H1 (cell line): ENCODE measurements at regions not wholly inside any gene's neighbourhood (a gene's known extent, or its start where the extent isn't known, plus 50 kb on each side); places are given as distances from the start of the nearest gene placed in this dataset.

Source experiments
- CTCF ChIA-PET: fragments of 300-600 bp; sonication (Branson Sonifier 250); formaldehyde crosslinking; loops from one replicate; lab custom pipeline; 2021; ENCODE audit not compliant: partially characterized antibody; lab: Charles Lee
- POLR2A ChIA-PET: fragments of 300-600 bp; sonication (Branson Sonifier 250); formaldehyde crosslinking; loops from one replicate; lab custom pipeline; 2021; ENCODE audit warnings: inconsistent platforms; ENCODE audit not compliant: partially characterized antibody; lab: Charles Lee
- DNase-seq, 2 experiments: peaks; one replicate each; pipeline versions ENCODE4 v3.0.0 to v3.0.0-alpha.2; 2010 to 2022; ENCODE audit warnings: low spot score in 2 of 2, low read depth in 1 of 2, mixed read lengths in 1 of 2
- FAIRE-seq: peaks from 2 replicates; lab custom pipeline; 2011; peaks lifted over from hg19 to GRCh38; lab: Jason Lieb, UNC
- H2AFZ ChIP-seq: 2 replicates; pipeline ENCODE4 v1.8.1; 2012; ENCODE audit warnings: low read length, inconsistent platforms
- H2AK5ac ChIP-seq: 2 replicates; pipeline ENCODE4 v1.6.1; 2013; ENCODE audit warnings: low read depth, low read length
- H2BK120ac ChIP-seq: replicated peaks from 2 replicates; pipeline ENCODE3; 2013; ENCODE audit warnings: low read depth, low read length, inconsistent platforms
- H2BK12ac ChIP-seq: 2 replicates; pipeline ENCODE4 v1.6.1; 2013; ENCODE audit warnings: low read depth, low read length
- H2BK15ac ChIP-seq: 2 replicates; pipeline ENCODE4 v1.6.1; 2013; ENCODE audit warnings: low read length
- H2BK20ac ChIP-seq: 2 replicates; pipeline ENCODE4 v1.6.1; 2013; ENCODE audit warnings: low read length
- H2BK5ac ChIP-seq: 2 replicates; pipeline ENCODE4 v1.6.1; 2013; ENCODE audit warnings: low read depth, low read length
- H3K14ac ChIP-seq: 2 replicates; pipeline ENCODE4 v1.6.1; 2013; ENCODE audit warnings: inconsistent platforms; ENCODE audit not compliant: insufficient read length
- H3K18ac ChIP-seq: 2 replicates; pipeline ENCODE4 v1.6.1; 2013; ENCODE audit warnings: low read length; ENCODE audit errors: extremely low read depth
- H3K23ac ChIP-seq: 2 replicates; pipeline ENCODE4 v1.6.1; 2013; ENCODE audit warnings: inconsistent platforms; ENCODE audit not compliant: insufficient read length
- H3K23me2 ChIP-seq: 2 replicates; pipeline ENCODE4 v1.6.1; 2013; ENCODE audit warnings: low read depth, low read length
- H3K27ac ChIP-seq: 2 replicates; pipeline ENCODE4 v1.6.1; 2011; ENCODE audit warnings: low read depth, low read length, inconsistent platforms
- H3K27me3 ChIP-seq, 4 experiments: replicated peaks in 1 of 4; 1 replicate in 1 of 4; 2 replicates in 3 of 4; pipeline versions ENCODE4 v1.6.1 to v1.8.1; 2011 to 2013; ENCODE audit warnings: low read length in 3 of 4, mild to moderate bottlenecking in 3 of 4, inconsistent platforms in 2 of 4, mixed read lengths in 2 of 4, moderate library complexity in 1 of 4; ENCODE audit not compliant: control insufficient read depth in 3 of 4, insufficient read depth in 3 of 4; ENCODE audit errors: extremely low read depth in 1 of 4
- H3K36me3 ChIP-seq, 4 experiments: 2 replicates each; pipeline versions ENCODE4 v1.6.1 to v1.8.1; 2011 to 2013; ENCODE audit warnings: mild to moderate bottlenecking in 4 of 4, low read length in 3 of 4, moderate library complexity in 2 of 4, control low read depth in 1 of 4, inconsistent platforms in 1 of 4; ENCODE audit not compliant: insufficient read depth in 4 of 4, control insufficient read depth in 2 of 4
- H3K4ac ChIP-seq: replicated peaks from 2 replicates; pipeline ENCODE3; 2013; ENCODE audit warnings: low read length, low read depth, mixed read lengths, inconsistent platforms; ENCODE audit not compliant: insufficient read length
- H3K4me1 ChIP-seq, 4 experiments: replicated peaks in 1 of 4; 1 replicate in 1 of 4; 2 replicates in 3 of 4; pipeline versions ENCODE4 v1.6.1 to v1.8.1; 2011 to 2013; ENCODE audit warnings: low read length in 3 of 4, inconsistent platforms in 2 of 4, mixed read lengths in 1 of 4; ENCODE audit not compliant: insufficient read depth in 4 of 4, control insufficient read depth in 3 of 4
- H3K4me2 ChIP-seq, 2 experiments: 2 replicates each; pipeline versions ENCODE4 v1.6.1 to v1.8.1; 2011 to 2013; ENCODE audit warnings: low read depth in 2 of 2, low read length in 2 of 2, control low read depth in 1 of 2, inconsistent platforms in 1 of 2, mild to moderate bottlenecking in 1 of 2; ENCODE audit not compliant: insufficient read depth in 1 of 2
- H3K4me3 ChIP-seq, 4 experiments: fragments of 200-600, 300-600 bp in 1 of 4; sonication (generic), shearing (Covaris generic), sonication (Bioruptor Twin) in 1 of 4; 2 replicates each; pipeline versions ENCODE4 v1.5.1 to v1.8.1; 2011 to 2016; ENCODE audit warnings: low read length in 4 of 4, low read depth in 3 of 4, control low read depth in 2 of 4, inconsistent platforms in 2 of 4, mild to moderate bottlenecking in 2 of 4, mixed read lengths in 1 of 4, moderate library complexity in 1 of 4; ENCODE audit not compliant: insufficient read depth in 2 of 4; ENCODE audit errors: extremely low read depth in 1 of 4
- H3K56ac ChIP-seq: replicated peaks from 2 replicates; pipeline ENCODE3; 2013; ENCODE audit warnings: low read depth, mild to moderate bottlenecking, mixed read lengths, low read length, inconsistent platforms; ENCODE audit not compliant: insufficient read length
- H3K79me1 ChIP-seq: 2 replicates; pipeline ENCODE4 v1.6.1; 2013; ENCODE audit warnings: low read depth, low read length, control low read depth
- H3K79me2 ChIP-seq, 2 experiments: 2 replicates each; pipeline versions ENCODE4 v1.6.1 to v1.8.1; 2012 to 2013; ENCODE audit warnings: low read length in 2 of 2, mild to moderate bottlenecking in 2 of 2, inconsistent platforms in 1 of 2; ENCODE audit not compliant: insufficient read depth in 2 of 2, control insufficient read depth in 1 of 2
- H3K9ac ChIP-seq, 4 experiments: replicated peaks in 1 of 4; 1 replicate in 1 of 4; 2 replicates in 3 of 4; pipeline versions ENCODE4 v1.6.1 to v1.8.1; 2011 to 2013; ENCODE audit warnings: low read depth in 3 of 4, low read length in 3 of 4, control low read depth in 2 of 4, mild to moderate bottlenecking in 2 of 4, moderate library complexity in 2 of 4, inconsistent platforms in 1 of 4; ENCODE audit errors: extremely low read depth in 1 of 4
- H3K9me3 ChIP-seq, 2 experiments: 2 replicates each; pipeline versions ENCODE4 v1.6.1 to v1.8.1; 2012 to 2013; ENCODE audit warnings: mild to moderate bottlenecking in 2 of 2, moderate library complexity in 2 of 2, control low read depth in 1 of 2, inconsistent platforms in 1 of 2, low read depth in 1 of 2, low read length in 1 of 2, mixed read lengths in 1 of 2; ENCODE audit not compliant: insufficient read depth in 2 of 2
- H4K20me1 ChIP-seq, 2 experiments: replicated peaks in 1 of 2; 2 replicates each; pipeline versions ENCODE3 to v1.8.1; 2011 to 2013; ENCODE audit warnings: inconsistent platforms in 2 of 2, low read length in 2 of 2, mild to moderate bottlenecking in 1 of 2; ENCODE audit not compliant: insufficient read depth in 2 of 2, control insufficient read depth in 1 of 2
- H4K5ac ChIP-seq: 2 replicates; pipeline ENCODE4 v1.6.1; 2013; ENCODE audit warnings: low read length, low read depth, mixed read lengths, inconsistent platforms; ENCODE audit not compliant: insufficient read length
- H4K8ac ChIP-seq: 2 replicates; pipeline ENCODE4 v1.8.0; 2013; ENCODE audit warnings: mild to moderate bottlenecking, moderate library complexity, low read length, inconsistent platforms; ENCODE audit not compliant: insufficient read depth; ENCODE audit errors: extremely low read depth
- H4K91ac ChIP-seq: replicated peaks from 2 replicates; pipeline ENCODE3; 2013; ENCODE audit warnings: low read length, mixed read lengths, inconsistent platforms; ENCODE audit not compliant: insufficient read length
- EZH2 ChIP-seq: fragments of 200-600 bp; sonication (generic); IDR thresholded peaks from 2 replicates; pipeline ENCODE4 v1.7.1; 2012; ENCODE audit warnings: low read depth, mild to moderate bottlenecking, moderate library complexity, low read length, inconsistent platforms; ENCODE audit not compliant: severe bottlenecking
- NANOG ChIP-seq: IDR thresholded peaks from 2 replicates; pipeline ENCODE4 v1.6.1; 2011; ENCODE audit warnings: low read length, low read depth, mild to moderate bottlenecking, inconsistent platforms; ENCODE audit not compliant: insufficient read depth, poor library complexity, severe bottlenecking
- RBBP5 ChIP-seq: IDR thresholded peaks from 2 replicates; pipeline ENCODE4 v1.7.1; 2012; ENCODE audit warnings: low read depth, mild to moderate bottlenecking, inconsistent platforms, low read length, moderate library complexity, borderline replicate concordance
- WGBS, 2 experiments: shearing (Covaris generic) in 1 of 2; methylation state at CpG; one replicate each; pipeline versions ENCODE4 v1.1.6 to v1.1.7; 2013 to 2015; ENCODE audit warnings: low lambda C conversion rate in 2 of 2, mixed read lengths in 2 of 2, inconsistent platforms in 1 of 2, low coverage in 1 of 2, missing lambda C conversion rate in 1 of 2; ENCODE audit not compliant: insufficient replicate concordance in 2 of 2, insufficient coverage in 1 of 2, insufficient read length in 1 of 2; ENCODE audit errors: extremely low coverage in 1 of 2, missing lambda C conversion rate in 1 of 2; 5-methylcytosine and 5-hydroxymethylcytosine counted together

- H3K79me1 ChIP-seq: no peaks in the 10 kb centered on the region
- H2AFZ ChIP-seq: no peak overlapping the region
- H3K14ac ChIP-seq: no peak overlapping the region
- WGBS, 2 experiments: 26% methylated on average over 7 of the region's 7 CpGs; no CpG with 5 or more reads in 1 of the 2 experiments
- H2BK15ac ChIP-seq: no peak overlapping the region
- H2BK20ac ChIP-seq: peak overlapping the region; percentile 51; the same call in 1 of the 2 replicates
- no peak overlapping the region for H3K4ac ChIP-seq
- no peaks in the 10 kb centered on the region for H3K79me2 ChIP-seq
- H3K23ac ChIP-seq: no peak overlapping the region
- peak overlapping the region in 1 of 4 experiments; percentile 15; a peak in 1 of 8 replicates for H3K4me3 ChIP-seq
- no peak overlapping the region for H2BK12ac ChIP-seq
- no peaks in the 10 kb centered on the region for H3K9me3 ChIP-seq
- no peak overlapping the region for H2AK5ac ChIP-seq
- H3K23me2 ChIP-seq: no peaks in the 10 kb centered on the region
- no peak for DNase-seq
- peaks cover 0 to 20% (median 16%) of the 10 kb centered on the region in 4 experiments; a peak in 5 of 7 replicates for H3K4me1 ChIP-seq
- H4K5ac ChIP-seq: peak overlapping the region; percentile 7
- ChIA-PET CTCF (interaction anchor here (0.6 to 3.1 kb wide), 7 partner anchors 8 to 346 kb away, joined by 3 to 30 read pairs (median 4); no protein-coding TSS in a partner anchor), POLR2A (interaction anchor here (0.8 kb wide), 1 partner anchor 30 kb away, joined by 3 read pairs; no protein-coding TSS in a partner anchor)
- H3K18ac ChIP-seq: no peak overlapping the region; the same call in 1 of the 2 replicates
- H3K36me3 ChIP-seq: no peaks in the 10 kb centered on the region
- H4K8ac ChIP-seq: no peak overlapping the region
- no peak overlapping the region; the same call in 1 of the 2 replicates for H3K27ac ChIP-seq
- H2BK5ac ChIP-seq: peak overlapping the region; percentile 28; the same call in 1 of the 2 replicates
- peak overlapping the region; percentile 9 to 18; a peak in 1 of 4 replicates for H3K4me2 ChIP-seq
- no peaks in the 10 kb centered on the region for H3K27me3 ChIP-seq
- H4K20me1 ChIP-seq: no peaks in the 10 kb centered on the region
- FAIRE-seq: no peak
- H2BK120ac ChIP-seq: no peak overlapping the region
- H3K56ac ChIP-seq: no peak overlapping the region
- H3K9ac ChIP-seq: no peak overlapping the region
- no peak overlapping the region for H4K91ac ChIP-seq
- TF ChIP-seq EZH2: no peak
- no peak for TF ChIP-seq RBBP5
- peak; percentile 32 for TF ChIP-seq NANOG
Observed at GRCh38 chr13:59478908-59479307, 684.8 kb downstream of the DIAPH3 start.
